GM12874 (cell line): ENCODE measurements at regions not wholly inside any gene's neighbourhood (a gene's known extent, or its start where the extent isn't known, plus 50 kb on each side); places are given as distances from the start of the nearest gene placed in this dataset.

Source experiments
- CTCF ChIP-seq: IDR thresholded peaks from 2 replicates; pipeline ENCODE4 v1.5.1; 2011; ENCODE audit warnings: low read depth, mild to moderate bottlenecking, control low read depth, low read length, moderate library complexity; ENCODE audit not compliant: insufficient read depth

- no peak for TF ChIP-seq CTCF
These were observed 1195.2 kb downstream of the TBC1D22A start for GRCh38 chr22:47957649-47958048.

- TF ChIP-seq CTCF = no peak
These were observed 1191.7 kb downstream of the TBC1D22A start for GRCh38 chr22:47954107-47954506.

- no peak for TF ChIP-seq CTCF
These were observed 1182.5 kb downstream of the TBC1D22A start for GRCh38 chr22:47944941-47945340.

GRCh38 chr22:47943729-47944700, 1181.6 kb downstream of the TBC1D22A start:
- no peak for TF ChIP-seq CTCF

GRCh38 chr22:47940211-47940610, 1177.8 kb downstream of the TBC1D22A start:
- no peak for TF ChIP-seq CTCF

GRCh38 chr22:47933891-47934290, 1171.4 kb downstream of the TBC1D22A start:
- TF ChIP-seq CTCF = no peak

DNA sequence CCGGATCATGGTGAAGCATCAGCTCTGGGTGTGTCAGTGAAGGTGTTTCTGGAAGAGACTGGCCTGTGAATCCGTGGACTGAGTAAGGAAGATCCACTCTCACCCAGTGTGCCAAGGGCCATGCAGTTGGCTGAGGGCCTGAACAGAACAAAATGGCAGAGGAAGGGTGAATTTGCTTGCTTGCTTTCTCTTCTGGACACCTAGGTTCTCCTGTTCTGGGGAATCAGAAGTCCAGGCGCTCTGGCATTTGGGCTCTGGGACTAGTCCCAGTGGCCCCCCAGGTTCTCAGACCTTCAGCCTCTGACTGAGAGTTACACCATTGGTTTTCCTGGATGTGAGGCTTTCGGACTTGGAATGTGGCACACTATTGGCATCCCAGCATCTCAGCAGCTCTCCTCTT, 1170.8 kb downstream of the TBC1D22A start:
- TF ChIP-seq CTCF = no peak
